ENCODE measurements at regions not wholly inside any gene's neighbourhood (a gene's known extent, or its start where the extent isn't known, plus 50 kb on each side); places are given as distances from the start of the nearest gene placed in this dataset.

DNA sequence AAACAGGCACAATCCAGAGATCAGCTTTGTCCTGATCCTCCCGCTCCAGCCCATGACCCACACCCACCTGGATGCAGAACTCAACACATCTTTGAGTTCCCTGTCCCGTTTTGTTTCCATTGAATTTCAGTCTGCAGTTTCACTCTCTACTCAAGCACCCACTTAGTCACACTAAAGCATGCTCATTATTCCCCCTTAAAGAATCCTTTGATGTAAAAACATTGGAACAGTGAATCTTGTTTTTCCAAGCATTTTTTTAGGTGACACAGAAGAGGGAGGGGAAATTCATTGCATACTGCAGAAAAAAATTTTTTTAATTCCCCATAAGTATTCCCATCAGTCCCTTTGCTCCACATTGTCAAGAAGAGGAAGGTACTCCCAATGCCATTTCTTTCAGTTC is 249.7 kb upstream of the TTC29 start:
- TF ChIP-seq POLR2AphosphoS5 (IDR thresholded peaks at IDR 0.05) (no peak), CTCF (IDR thresholded peaks at IDR 0.05) (no peak), POLR2A (IDR thresholded peaks at IDR 0.05) (no peak)

Data from breast epithelium (tissue), 3 donors.